Neural cell (in vitro differentiated cells): ENCODE measurements at regions not wholly inside any gene's neighbourhood (a gene's known extent, or its start where the extent isn't known, plus 50 kb on each side); places are given as distances from the start of the nearest gene placed in this dataset.

Source experiments
- H2AFZ ChIP-seq: fragments of 200-600, 300-800 bp; sonication (generic), shearing (Covaris generic); 2 replicates; pipeline ENCODE4 v1.6.0; 2014; ENCODE audit warnings: low read depth, mild to moderate bottlenecking, antibody characterized with exemption, low read length, moderate library complexity
- H3F3A ChIP-seq: fragments of 200-600 bp; shearing (Covaris generic); 2 replicates; pipeline ENCODE4 v1.6.1; 2016; ENCODE audit warnings: mild to moderate bottlenecking, moderate library complexity, mixed read lengths, antibody characterized with exemption, low read length; ENCODE audit not compliant: insufficient read depth, poor library complexity, severe bottlenecking
- H3K27ac ChIP-seq: fragments of 200-600, 300-800 bp; sonication (generic), shearing (Covaris generic); 2 replicates; pipeline ENCODE4 v1.5.1; 2014; ENCODE audit warnings: mild to moderate bottlenecking, low read length, moderate library complexity
- H3K27me3 ChIP-seq: fragments of 300-800, 200-600 bp; sonication (generic), shearing (Covaris generic); 2 replicates; pipeline ENCODE4 v1.6.0; 2014; ENCODE audit warnings: mild to moderate bottlenecking, low read depth, low read length, moderate library complexity; ENCODE audit not compliant: insufficient read depth
- H3K36me3 ChIP-seq: fragments of 300-800, 200-600 bp; sonication (generic), shearing (Covaris generic); 2 replicates; pipeline ENCODE4 v1.5.1; 2014; ENCODE audit warnings: mild to moderate bottlenecking, antibody characterized with exemption, low read length, moderate library complexity; ENCODE audit not compliant: insufficient read depth
- H3K4me2 ChIP-seq: fragments of 300-800, 200-600 bp; sonication (generic), shearing (Covaris generic); 2 replicates; pipeline ENCODE4 v1.6.0; 2014; ENCODE audit warnings: mild to moderate bottlenecking, low read length
- H3K4me3 ChIP-seq: fragments of 300-800, 200-600 bp; sonication (generic), shearing (Covaris generic); 2 replicates; pipeline ENCODE4 v1.5.1; 2014; ENCODE audit warnings: mild to moderate bottlenecking, low read length, moderate library complexity
- H3K79me2 ChIP-seq: fragments of 200-600 bp; shearing (Covaris generic); replicated peaks from 2 replicates; pipeline ENCODE4 v1.6.0; 2014; ENCODE audit warnings: mild to moderate bottlenecking, low read length, moderate library complexity; ENCODE audit not compliant: insufficient read depth
- H3K9ac ChIP-seq: fragments of 300-800, 200-600 bp; sonication (generic), shearing (Covaris generic); 2 replicates; pipeline ENCODE4 v1.6.1; 2016; ENCODE audit warnings: mild to moderate bottlenecking, low read length, mixed read lengths
- H3K9me2 ChIP-seq: fragments of 200-600 bp; shearing (Covaris generic); 2 replicates; pipeline ENCODE4 v1.6.1; 2016; ENCODE audit warnings: mild to moderate bottlenecking, low read length, mixed read lengths; ENCODE audit not compliant: insufficient read depth
- H3K9me3 ChIP-seq: fragments of 200-600, 300-800 bp; sonication (generic), shearing (Covaris generic); 2 replicates; pipeline ENCODE4 v1.6.1; 2016; ENCODE audit warnings: mild to moderate bottlenecking, mixed run types, low read length, moderate library complexity, mixed read lengths
- H4K20me1 ChIP-seq: fragments of 200-600 bp; shearing (Covaris generic); 2 replicates; pipeline ENCODE4 v1.6.1; 2016; ENCODE audit warnings: mild to moderate bottlenecking, mixed run types; ENCODE audit not compliant: insufficient read depth
- CTCF ChIP-seq: fragments of 450-650 bp; IDR thresholded peaks from 2 replicates; pipeline ENCODE4 v1.5.1; 2014; ENCODE audit warnings: antibody characterized with exemption, mild to moderate bottlenecking, moderate library complexity; ENCODE audit not compliant: poor library complexity, severe bottlenecking
- EP300 ChIP-seq: fragments of 450-650 bp; conservative IDR thresholded peaks from 2 replicates; pipeline ENCODE4 v1.6.1; 2014; ENCODE audit warnings: antibody characterized with exemption, mild to moderate bottlenecking, moderate library complexity; ENCODE audit not compliant: poor library complexity, severe bottlenecking
- EZH2 ChIP-seq: fragments of 200-600, 300-800 bp; shearing (Covaris generic), sonication (generic); IDR thresholded peaks from 2 replicates; pipeline ENCODE4 v1.6.1; 2014; ENCODE audit warnings: antibody characterized with exemption, low read length, borderline replicate concordance, mild to moderate bottlenecking; ENCODE audit not compliant: insufficient read depth, poor library complexity, severe bottlenecking
- MXI1 ChIP-seq: fragments of 450-650 bp; conservative IDR thresholded peaks from 2 replicates; pipeline ENCODE4 v1.6.1; 2014; ENCODE audit warnings: antibody characterized with exemption, mild to moderate bottlenecking; ENCODE audit not compliant: poor library complexity, severe bottlenecking
- POLR2AphosphoS5 ChIP-seq: IDR thresholded peaks from 2 replicates; pipeline ENCODE4 v1.6.1; 2012
- RAD21 ChIP-seq: fragments of 450-650 bp; conservative IDR thresholded peaks from 2 replicates; pipeline ENCODE4 v1.6.1; 2014; ENCODE audit warnings: antibody characterized with exemption, mild to moderate bottlenecking, moderate library complexity
- REST ChIP-seq: IDR thresholded peaks from 2 replicates; pipeline ENCODE4 v1.6.1; 2012; ENCODE audit warnings: borderline replicate concordance
- SMC3 ChIP-seq: fragments of 450-650 bp; conservative IDR thresholded peaks from 2 replicates; pipeline ENCODE4 v1.6.1; 2014; ENCODE audit warnings: antibody characterized with exemption, mild to moderate bottlenecking, moderate library complexity; ENCODE audit not compliant: poor library complexity
- TAF1 ChIP-seq: IDR thresholded peaks from 2 replicates; pipeline ENCODE4 v1.6.1; 2012; ENCODE audit warnings: low read depth

DNA sequence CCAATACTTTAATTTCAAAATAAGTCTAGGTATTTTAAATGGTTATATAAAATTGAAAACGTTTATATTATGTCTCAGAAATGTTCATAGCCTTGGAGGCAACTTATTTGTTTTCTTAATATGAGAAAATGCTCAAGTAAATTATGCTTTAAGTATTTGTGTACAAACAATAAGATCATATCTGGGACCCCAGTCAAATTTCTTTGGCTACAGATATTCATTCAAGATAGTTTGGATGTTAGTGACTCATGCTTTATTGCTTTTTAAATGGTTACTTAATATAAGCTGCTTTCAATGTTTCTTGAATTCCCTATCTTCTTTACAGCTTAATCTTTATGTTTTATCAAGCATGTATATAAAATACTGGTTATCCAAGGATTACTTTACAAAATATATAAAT lies 291.3 kb downstream of the KCNC2 start:
- Histone ChIP-seq H3K4me3 (no peak overlapping the region), H3K4me2 (no peak overlapping the region), H4K20me1 (no peaks in the 10 kb centered on the region), H3K9me3 (no peaks in the 10 kb centered on the region), H3K27ac (no peak overlapping the region), H3F3A (no peaks in the 10 kb centered on the region), H3K9ac (no peak overlapping the region), H3K9me2 (no peaks in the 10 kb centered on the region), H3K36me3 (no peaks in the 10 kb centered on the region), H3K79me2 (no peaks in the 10 kb centered on the region), H2AFZ (no peak overlapping the region), H3K27me3 (no peaks in the 10 kb centered on the region)
- no peak for TF ChIP-seq CTCF
- TF ChIP-seq EP300, result no peak
- TF ChIP-seq EZH2, result no peak
- no peak for TF ChIP-seq MXI1
- no peak for TF ChIP-seq POLR2AphosphoS5
- TF ChIP-seq REST, result no peak
- TF ChIP-seq RAD21, result no peak
- TF ChIP-seq TAF1, result no peak
- TF ChIP-seq SMC3, result no peak

DNA sequence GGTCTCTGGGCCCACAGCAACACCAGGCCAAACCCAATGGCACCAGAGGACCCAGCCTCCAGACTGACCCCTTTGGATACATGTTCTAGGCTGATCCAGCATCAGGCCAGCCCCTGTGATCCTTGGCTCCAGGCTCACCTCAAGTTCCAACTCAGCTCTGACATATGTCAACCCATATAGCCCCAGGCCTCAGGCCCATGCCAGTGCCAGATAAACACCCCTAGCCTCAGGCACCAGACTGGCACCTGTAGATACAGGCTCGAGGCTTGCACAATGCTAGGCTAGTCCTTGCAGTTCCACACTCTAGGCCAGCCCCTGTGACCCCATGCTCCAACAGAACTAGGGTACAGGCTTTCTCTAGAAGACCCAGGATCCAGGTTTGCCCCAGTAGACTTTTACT lies 287.5 kb downstream of the KCNC2 start:
- no peak overlapping the region for H3K4me2 ChIP-seq
- no peaks in the 10 kb centered on the region for H3K9me2 ChIP-seq
- H3F3A ChIP-seq, result no peaks in the 10 kb centered on the region
- no peak overlapping the region for H3K9ac ChIP-seq
- H3K27ac ChIP-seq, result no peak overlapping the region
- no peaks in the 10 kb centered on the region for H3K79me2 ChIP-seq
- no peaks in the 10 kb centered on the region for H3K36me3 ChIP-seq
- no peaks in the 10 kb centered on the region for H4K20me1 ChIP-seq
- no peak overlapping the region for H3K4me3 ChIP-seq
- no peak overlapping the region for H2AFZ ChIP-seq
- no peaks in the 10 kb centered on the region for H3K9me3 ChIP-seq
- H3K27me3 ChIP-seq, result no peaks in the 10 kb centered on the region
- TF ChIP-seq RAD21 (no peak), SMC3 (no peak), POLR2AphosphoS5 (no peak)

DNA sequence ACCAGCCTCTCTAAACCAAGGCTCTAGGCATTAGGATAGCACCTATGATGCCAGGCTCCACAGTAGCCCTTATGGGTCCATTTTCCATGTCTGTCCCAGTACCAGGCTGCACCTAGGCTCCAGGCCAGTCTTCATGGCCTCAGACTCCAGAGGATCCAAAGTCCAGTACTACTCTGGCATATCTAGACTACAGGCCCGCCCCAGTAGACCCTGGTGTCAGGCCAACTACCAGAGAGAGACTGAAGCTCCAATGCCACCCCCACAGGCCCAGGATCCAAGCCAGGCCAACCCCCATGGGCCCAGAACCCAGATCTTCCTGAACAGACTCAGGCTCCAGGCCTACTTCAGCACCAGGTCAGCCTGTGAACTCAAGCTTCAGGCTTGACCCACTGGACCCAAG lies 287.0 kb downstream of the KCNC2 start:
- Histone ChIP-seq H3K9me2 (no peaks in the 10 kb centered on the region), H2AFZ (no peak overlapping the region), H3K27ac (no peak overlapping the region), H3K79me2 (no peaks in the 10 kb centered on the region), H3F3A (no peaks in the 10 kb centered on the region), H3K4me3 (no peak overlapping the region), H3K9me3 (peaks cover 2% of the 10 kb centered on the region), H3K4me2 (no peak overlapping the region), H3K9ac (no peak overlapping the region), H4K20me1 (no peaks in the 10 kb centered on the region), H3K36me3 (no peaks in the 10 kb centered on the region), H3K27me3 (no peaks in the 10 kb centered on the region)
- TF ChIP-seq MXI1 (no peak), TAF1 (no peak), REST (no peak), EZH2 (no peak), CTCF (no peak), SMC3 (no peak), POLR2AphosphoS5 (no peak), EP300 (no peak), RAD21 (no peak)
